ENCODE measurements at regions not wholly inside any gene's neighbourhood (a gene's known extent, or its start where the extent isn't known, plus 50 kb on each side); places are given as distances from the start of the nearest gene placed in this dataset.

GRCh38 chr16:22693638-22694340 lies 120.2 kb upstream of the HS3ST2 start:
- TF ChIP-seq CTCF (IDR thresholded peaks at IDR 0.05) (no peak), POLR2A (IDR thresholded peaks at IDR 0.05) (no peak)
